Vagina (tissue), 2 donors: ENCODE measurements at regions not wholly inside any gene's neighbourhood (a gene's known extent, or its start where the extent isn't known, plus 50 kb on each side); places are given as distances from the start of the nearest gene placed in this dataset.

Experiments used
- CTCF ChIP-seq, 3 experiments: fragments of 450-650 bp in 2 of 3; fragments of 200-600 bp in 1 of 3; sonication (generic) in 1 of 3; IDR thresholded peaks; one replicate each; pipeline ENCODE4 v1.5.1; 2017 to 2019; ENCODE audit warnings: antibody characterized with exemption in 3 of 3, mild to moderate bottlenecking in 2 of 3, moderate library complexity in 2 of 3
- POLR2A ChIP-seq, 2 donors: fragments of 450-650 bp; IDR thresholded peaks; one replicate each; pipeline ENCODE4 v1.6.1; 2017; ENCODE audit warnings: antibody characterized with exemption in 2 of 2, mild to moderate bottlenecking in 2 of 2, moderate library complexity in 2 of 2
- POLR2AphosphoS5 ChIP-seq, 2 donors: sonication (generic); formaldehyde crosslinking; IDR thresholded peaks; one replicate each; pipeline ENCODE4 v1.9.0; 2017; ENCODE audit warnings: antibody characterized with exemption in 2 of 2, mild to moderate bottlenecking in 2 of 2, low read depth in 1 of 2; ENCODE audit not compliant: insufficient read depth in 1 of 2

- no peak for TF ChIP-seq POLR2A (IDR thresholded peaks at IDR 0.05)
- no peak for TF ChIP-seq CTCF (IDR thresholded peaks at IDR 0.05)
- TF ChIP-seq POLR2AphosphoS5 (IDR thresholded peaks at IDR 0.05; ENCODE audit: insufficient read depth in 1 of 2, low read depth in 1 of 2) = no peak
Observed at GRCh38 chr10:56547163-56547562, 186.1 kb upstream of the ZWINT start.
